Keratinocyte (primary cell): ENCODE measurements at regions not wholly inside any gene's neighbourhood (a gene's known extent, or its start where the extent isn't known, plus 50 kb on each side); places are given as distances from the start of the nearest gene placed in this dataset.
A peak's percentile ranks its signal among the peaks of the same experiment; 100 is the strongest.

Experiments
- DNase-seq: peaks from one replicate; pipeline ENCODE4 v3.0.0-alpha.2; 2011; ENCODE audit warnings: low read depth, missing footprints, low spot score
- FAIRE-seq: peaks from 2 replicates; lab custom pipeline; 2011; peaks lifted over from hg19 to GRCh38; lab: Jason Lieb, UNC
- H2AFZ ChIP-seq: 2 replicates; pipeline ENCODE4 v1.6.0; 2012; ENCODE audit warnings: low read length, control low read depth, inconsistent platforms; ENCODE audit not compliant: control insufficient read depth
- H3K27ac ChIP-seq: 2 replicates; pipeline ENCODE4 v1.5.1; 2011; ENCODE audit warnings: low read length; ENCODE audit not compliant: control insufficient read depth, insufficient read depth
- H3K27me3 ChIP-seq: 3 replicates; pipeline ENCODE4 v1.6.0; 2011; ENCODE audit warnings: low read length; ENCODE audit not compliant: control insufficient read depth, insufficient read depth; ENCODE audit errors: extremely low read depth
- H3K36me3 ChIP-seq, 2 experiments: 2 replicates in 1 of 2; 3 replicates in 1 of 2; pipeline ENCODE4 v1.5.1; 2011; ENCODE audit warnings: low read length in 2 of 2, mild to moderate bottlenecking in 1 of 2; ENCODE audit not compliant: control insufficient read depth in 2 of 2, insufficient read depth in 2 of 2; ENCODE audit errors: extremely low read depth in 1 of 2
- H3K4me1 ChIP-seq: 3 replicates; pipeline ENCODE4 v1.5.1; 2011; ENCODE audit warnings: low read length; ENCODE audit not compliant: control insufficient read depth, insufficient read depth; ENCODE audit errors: extremely low read depth
- H3K4me2 ChIP-seq: 3 replicates; pipeline ENCODE4 v1.6.0; 2011; ENCODE audit warnings: low read depth, low read length; ENCODE audit not compliant: control insufficient read depth, insufficient read depth; ENCODE audit errors: extremely low read depth
- H3K4me3 ChIP-seq, 3 experiments: fragments of 200-600 bp in 1 of 3; sonication (generic) in 1 of 3; 2 replicates in 2 of 3; 3 replicates in 1 of 3; pipeline ENCODE4 v1.5.1; 2011 to 2016; ENCODE audit warnings: low read length in 3 of 3, mild to moderate bottlenecking in 3 of 3, control low read depth in 2 of 3, inconsistent platforms in 1 of 3, low read depth in 1 of 3, mixed read lengths in 1 of 3, mixed run types in 1 of 3, moderate library complexity in 1 of 3; ENCODE audit not compliant: control insufficient read depth in 2 of 3, insufficient read depth in 2 of 3; ENCODE audit errors: extremely low read depth in 1 of 3
- H3K79me2 ChIP-seq: 2 replicates; pipeline ENCODE4 v1.6.0; 2012; ENCODE audit warnings: low read length; ENCODE audit not compliant: control insufficient read depth, insufficient read depth
- H3K9ac ChIP-seq: 3 replicates; pipeline ENCODE4 v1.6.0; 2011; ENCODE audit warnings: low read length; ENCODE audit not compliant: control insufficient read depth, insufficient read depth; ENCODE audit errors: extremely low read depth
- H3K9me1 ChIP-seq: 3 replicates; pipeline ENCODE4 v1.6.0; 2011; ENCODE audit warnings: low read length; ENCODE audit not compliant: control insufficient read depth, insufficient read depth; ENCODE audit errors: extremely low read depth
- H3K9me3 ChIP-seq: 2 replicates; pipeline ENCODE4 v1.5.1; 2012; ENCODE audit warnings: low read depth, low read length; ENCODE audit not compliant: control insufficient read depth
- H4K20me1 ChIP-seq: 3 replicates; pipeline ENCODE4 v1.6.0; 2011; ENCODE audit warnings: low read length; ENCODE audit not compliant: control insufficient read depth, insufficient read depth; ENCODE audit errors: extremely low read depth
- CTCF ChIP-seq, 3 experiments: IDR thresholded peaks in 1 of 3; conservative IDR thresholded peaks in 1 of 3; optimal IDR thresholded peaks in 1 of 3; 2 replicates in 2 of 3; 3 replicates in 1 of 3; pipeline versions ENCODE3 to v1.5.1; 2011; ENCODE audit warnings: low read length in 3 of 3, mild to moderate bottlenecking in 3 of 3, moderate library complexity in 2 of 3, control low read depth in 1 of 3, inconsistent platforms in 1 of 3; ENCODE audit not compliant: insufficient read depth in 2 of 3; ENCODE audit errors: extremely low read depth in 1 of 3
- EZH2 ChIP-seq: IDR thresholded peaks from one replicate; pipeline ENCODE4 v1.6.1; 2012; ENCODE audit warnings: inconsistent platforms, mild to moderate bottlenecking, low read length, moderate library complexity
- dilution Hi-C: fragments of 300-500 bp; cut with MboI; formaldehyde crosslinking; loops from one replicate; pipeline ENCODE4 v1.7.0; 2020; ENCODE audit warnings: low sequenced_read_pairs; ENCODE audit not compliant: extremely low pct_ligation_motif_present

GRCh38 chr12:92600052-92600451, 102.7 kb upstream of the PLEKHG7 start:
- no peaks in the 10 kb centered on the region for H3K79me2 ChIP-seq
- H4K20me1 ChIP-seq: no peaks in the 10 kb centered on the region
- no peaks in the 10 kb centered on the region for H3K9me1 ChIP-seq
- DNase-seq: no peak
- H3K4me2 ChIP-seq: no peak overlapping the region
- no peak overlapping the region for H3K4me3 ChIP-seq
- TF ChIP-seq CTCF (optimal IDR thresholded peaks at IDR 0.05 in 1 of 3, IDR thresholded peaks at IDR 0.05 in 1 of 3, conservative IDR thresholded peaks at IDR 0.05 in 1 of 3; ENCODE audit: extremely low read depth in 1 of 3, insufficient read depth in 2 of 3, low read length in 3 of 3) (no peak), EZH2 (no peak)
- peaks cover 9% of the 10 kb centered on the region for H3K9me3 ChIP-seq
- FAIRE-seq: no peak
- dilution Hi-C loops: no loop called here
- H3K27me3 ChIP-seq: no peaks in the 10 kb centered on the region
- H2AFZ ChIP-seq: no peak overlapping the region
- H3K36me3 ChIP-seq: no peaks in the 10 kb centered on the region
- H3K4me1 ChIP-seq: peaks cover 42% of the 10 kb centered on the region
- H3K9ac ChIP-seq: no peak overlapping the region
- H3K27ac ChIP-seq: no peak overlapping the region

- no peaks in the 10 kb centered on the region for H4K20me1 ChIP-seq
- no peak for FAIRE-seq
- H3K9ac ChIP-seq: peak overlapping the region; percentile 2
- H3K27ac ChIP-seq: peak overlapping the region; percentile 67
- H3K4me2 ChIP-seq: peak overlapping the region; percentile 18
- no peaks in the 10 kb centered on the region for H3K9me1 ChIP-seq
- no peak for TF ChIP-seq EZH2
- TF ChIP-seq CTCF (optimal IDR thresholded peaks at IDR 0.05 in 1 of 3, IDR thresholded peaks at IDR 0.05 in 1 of 3, conservative IDR thresholded peaks at IDR 0.05 in 1 of 3; ENCODE audit: extremely low read depth in 1 of 3, insufficient read depth in 2 of 3, low read length in 3 of 3): no peak
- no peaks in the 10 kb centered on the region for H3K79me2 ChIP-seq
- no peak overlapping the region for H2AFZ ChIP-seq
- peak; percentile 59 for DNase-seq
- H3K4me1 ChIP-seq: peaks cover 52% of the 10 kb centered on the region
- peaks cover 9% of the 10 kb centered on the region for H3K9me3 ChIP-seq
- dilution Hi-C loops: no loop called here
- no peak overlapping the region for H3K4me3 ChIP-seq
- no peaks in the 10 kb centered on the region for H3K27me3 ChIP-seq
- no peaks in the 10 kb centered on the region for H3K36me3 ChIP-seq
Measured at GRCh38 chr12:92597997-92598396, 104.8 kb upstream of the PLEKHG7 start.
